Lower leg skin (tissue), 3 donors: ENCODE measurements at regions not wholly inside any gene's neighbourhood (a gene's known extent, or its start where the extent isn't known, plus 50 kb on each side); places are given as distances from the start of the nearest gene placed in this dataset.

Experiments used
- CTCF ChIP-seq, 3 donors: fragments of 450-650 bp; IDR thresholded peaks; one replicate each; pipeline ENCODE4 v1.5.1; 2016; ENCODE audit warnings: antibody characterized with exemption in 3 of 3, mild to moderate bottlenecking in 3 of 3, moderate library complexity in 2 of 3
- POLR2A ChIP-seq, 2 donors: fragments of 450-650 bp; IDR thresholded peaks; one replicate each; pipeline ENCODE4 v1.6.1; 2016 to 2017; ENCODE audit warnings: antibody characterized with exemption in 2 of 2, mild to moderate bottlenecking in 1 of 2, moderate library complexity in 1 of 2

GRCh38 chr10:89954061-89954460 lies 252.7 kb downstream of the KIF20B start:
- TF ChIP-seq CTCF (IDR thresholded peaks at IDR 0.05) (no peak), POLR2A (IDR thresholded peaks at IDR 0.05) (no peak)
